ENCODE measurements at regions not wholly inside any gene's neighbourhood (a gene's known extent, or its start where the extent isn't known, plus 50 kb on each side); places are given as distances from the start of the nearest gene placed in this dataset.

DNA sequence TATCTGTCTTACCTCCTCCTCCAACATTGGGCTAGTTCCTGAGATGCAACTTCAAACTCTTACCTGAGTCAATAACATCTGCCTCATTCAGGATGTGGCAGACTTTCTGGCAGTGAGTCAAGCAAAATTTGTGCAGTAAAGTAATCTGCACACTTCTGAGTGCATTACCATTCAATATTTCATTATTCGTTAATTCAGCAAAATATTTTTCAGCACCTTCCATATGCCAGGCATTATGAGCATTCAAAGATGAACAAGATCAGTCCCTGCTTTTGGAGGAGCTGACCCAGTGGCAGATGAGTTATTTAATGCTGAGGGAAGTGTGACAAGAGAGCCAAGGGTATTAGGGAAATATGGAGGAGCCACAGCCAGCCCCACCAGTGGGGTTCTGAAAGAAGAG lies 339.7 kb downstream of the LNPK start:
- no peak for DNase-seq (ENCODE audit: low spot score)
- Mint-ChIP-seq H3K36me3 (no peaks in the 10 kb centered on the region), H3K27me3 (ENCODE audit: low read depth) (no peaks in the 10 kb centered on the region), H3K9me3 (no peaks in the 10 kb centered on the region), H3K4me3 (no peak overlapping the region), H3K4me1 (no peaks in the 10 kb centered on the region), H3K27ac (no peak overlapping the region)
- no peak for ATAC-seq
- ChIA-PET CTCF (interaction anchor here (1.3 kb wide), 1 partner anchor 334 kb away, joined by 3 read pairs; no protein-coding TSS in a partner anchor), POLR2A (no interaction called here)
- TF ChIP-seq, protein P1, sequence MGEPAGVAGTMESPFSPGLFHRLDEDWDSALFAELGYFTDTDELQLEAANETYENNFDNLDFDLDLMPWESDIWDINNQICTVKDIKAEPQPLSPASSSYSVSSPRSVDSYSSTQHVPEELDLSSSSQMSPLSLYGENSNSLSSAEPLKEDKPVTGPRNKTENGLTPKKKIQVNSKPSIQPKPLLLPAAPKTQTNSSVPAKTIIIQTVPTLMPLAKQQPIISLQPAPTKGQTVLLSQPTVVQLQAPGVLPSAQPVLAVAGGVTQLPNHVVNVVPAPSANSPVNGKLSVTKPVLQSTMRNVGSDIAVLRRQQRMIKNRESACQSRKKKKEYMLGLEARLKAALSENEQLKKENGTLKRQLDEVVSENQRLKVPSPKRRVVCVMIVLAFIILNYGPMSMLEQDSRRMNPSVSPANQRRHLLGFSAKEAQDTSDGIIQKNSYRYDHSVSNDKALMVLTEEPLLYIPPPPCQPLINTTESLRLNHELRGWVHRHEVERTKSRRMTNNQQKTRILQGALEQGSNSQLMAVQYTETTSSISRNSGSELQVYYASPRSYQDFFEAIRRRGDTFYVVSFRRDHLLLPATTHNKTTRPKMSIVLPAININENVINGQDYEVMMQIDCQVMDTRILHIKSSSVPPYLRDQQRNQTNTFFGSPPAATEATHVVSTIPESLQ (CRISPR knock-in tag; IDR thresholded peaks at IDR 0.05) = no peak
- TF ChIP-seq ATF1 (CRISPR knock-in tag; IDR thresholded peaks at IDR 0.05) (no peak), TEAD1 (CRISPR knock-in tag; IDR thresholded peaks at IDR 0.05) (no peak), EMX1 (CRISPR knock-in tag; IDR thresholded peaks at IDR 0.05) (no peak), ETV6 (CRISPR knock-in tag; IDR thresholded peaks at IDR 0.05) (no peak), JAZF1 (CRISPR knock-in tag; IDR thresholded peaks at IDR 0.05) (no peak), NFATC4 (CRISPR knock-in tag; IDR thresholded peaks at IDR 0.05) (no peak), NR1H2 (CRISPR knock-in tag; IDR thresholded peaks at IDR 0.05) (no peak), ZNF317 (CRISPR knock-in tag; IDR thresholded peaks at IDR 0.05; ENCODE audit: borderline replicate concordance, low read depth) (no peak), ELF4 (CRISPR knock-in tag; IDR thresholded peaks at IDR 0.05; ENCODE audit: low read depth) (no peak)
- TF ChIP-seq, protein P2, sequence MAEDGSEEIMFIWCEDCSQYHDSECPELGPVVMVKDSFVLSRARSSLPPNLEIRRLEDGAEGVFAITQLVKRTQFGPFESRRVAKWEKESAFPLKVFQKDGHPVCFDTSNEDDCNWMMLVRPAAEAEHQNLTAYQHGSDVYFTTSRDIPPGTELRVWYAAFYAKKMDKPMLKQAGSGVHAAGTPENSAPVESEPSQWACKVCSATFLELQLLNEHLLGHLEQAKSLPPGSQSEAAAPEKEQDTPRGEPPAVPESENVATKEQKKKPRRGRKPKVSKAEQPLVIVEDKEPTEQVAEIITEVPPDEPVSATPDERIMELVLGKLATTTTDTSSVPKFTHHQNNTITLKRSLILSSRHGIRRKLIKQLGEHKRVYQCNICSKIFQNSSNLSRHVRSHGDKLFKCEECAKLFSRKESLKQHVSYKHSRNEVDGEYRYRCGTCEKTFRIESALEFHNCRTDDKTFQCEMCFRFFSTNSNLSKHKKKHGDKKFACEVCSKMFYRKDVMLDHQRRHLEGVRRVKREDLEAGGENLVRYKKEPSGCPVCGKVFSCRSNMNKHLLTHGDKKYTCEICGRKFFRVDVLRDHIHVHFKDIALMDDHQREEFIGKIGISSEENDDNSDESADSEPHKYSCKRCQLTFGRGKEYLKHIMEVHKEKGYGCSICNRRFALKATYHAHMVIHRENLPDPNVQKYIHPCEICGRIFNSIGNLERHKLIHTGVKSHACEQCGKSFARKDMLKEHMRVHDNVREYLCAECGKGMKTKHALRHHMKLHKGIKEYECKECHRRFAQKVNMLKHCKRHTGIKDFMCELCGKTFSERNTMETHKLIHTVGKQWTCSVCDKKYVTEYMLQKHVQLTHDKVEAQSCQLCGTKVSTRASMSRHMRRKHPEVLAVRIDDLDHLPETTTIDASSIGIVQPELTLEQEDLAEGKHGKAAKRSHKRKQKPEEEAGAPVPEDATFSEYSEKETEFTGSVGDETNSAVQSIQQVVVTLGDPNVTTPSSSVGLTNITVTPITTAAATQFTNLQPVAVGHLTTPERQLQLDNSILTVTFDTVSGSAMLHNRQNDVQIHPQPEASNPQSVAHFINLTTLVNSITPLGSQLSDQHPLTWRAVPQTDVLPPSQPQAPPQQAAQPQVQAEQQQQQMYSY (CRISPR knock-in tag; IDR thresholded peaks at IDR 0.05) = no peak
- TF ChIP-seq, protein P3, sequence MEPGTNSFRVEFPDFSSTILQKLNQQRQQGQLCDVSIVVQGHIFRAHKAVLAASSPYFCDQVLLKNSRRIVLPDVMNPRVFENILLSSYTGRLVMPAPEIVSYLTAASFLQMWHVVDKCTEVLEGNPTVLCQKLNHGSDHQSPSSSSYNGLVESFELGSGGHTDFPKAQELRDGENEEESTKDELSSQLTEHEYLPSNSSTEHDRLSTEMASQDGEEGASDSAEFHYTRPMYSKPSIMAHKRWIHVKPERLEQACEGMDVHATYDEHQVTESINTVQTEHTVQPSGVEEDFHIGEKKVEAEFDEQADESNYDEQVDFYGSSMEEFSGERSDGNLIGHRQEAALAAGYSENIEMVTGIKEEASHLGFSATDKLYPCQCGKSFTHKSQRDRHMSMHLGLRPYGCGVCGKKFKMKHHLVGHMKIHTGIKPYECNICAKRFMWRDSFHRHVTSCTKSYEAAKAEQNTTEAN (CRISPR knock-in tag; IDR thresholded peaks at IDR 0.05) = no peak
- TF ChIP-seq, protein P4, sequence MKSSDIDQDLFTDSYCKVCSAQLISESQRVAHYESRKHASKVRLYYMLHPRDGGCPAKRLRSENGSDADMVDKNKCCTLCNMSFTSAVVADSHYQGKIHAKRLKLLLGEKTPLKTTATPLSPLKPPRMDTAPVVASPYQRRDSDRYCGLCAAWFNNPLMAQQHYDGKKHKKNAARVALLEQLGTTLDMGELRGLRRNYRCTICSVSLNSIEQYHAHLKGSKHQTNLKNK (CRISPR knock-in tag; IDR thresholded peaks at IDR 0.05) = no peak
- TF ChIP-seq, protein P5, sequence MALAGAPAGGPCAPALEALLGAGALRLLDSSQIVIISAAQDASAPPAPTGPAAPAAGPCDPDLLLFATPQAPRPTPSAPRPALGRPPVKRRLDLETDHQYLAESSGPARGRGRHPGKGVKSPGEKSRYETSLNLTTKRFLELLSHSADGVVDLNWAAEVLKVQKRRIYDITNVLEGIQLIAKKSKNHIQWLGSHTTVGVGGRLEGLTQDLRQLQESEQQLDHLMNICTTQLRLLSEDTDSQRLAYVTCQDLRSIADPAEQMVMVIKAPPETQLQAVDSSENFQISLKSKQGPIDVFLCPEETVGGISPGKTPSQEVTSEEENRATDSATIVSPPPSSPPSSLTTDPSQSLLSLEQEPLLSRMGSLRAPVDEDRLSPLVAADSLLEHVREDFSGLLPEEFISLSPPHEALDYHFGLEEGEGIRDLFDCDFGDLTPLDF (CRISPR knock-in tag; IDR thresholded peaks at IDR 0.05) = no peak

DNA sequence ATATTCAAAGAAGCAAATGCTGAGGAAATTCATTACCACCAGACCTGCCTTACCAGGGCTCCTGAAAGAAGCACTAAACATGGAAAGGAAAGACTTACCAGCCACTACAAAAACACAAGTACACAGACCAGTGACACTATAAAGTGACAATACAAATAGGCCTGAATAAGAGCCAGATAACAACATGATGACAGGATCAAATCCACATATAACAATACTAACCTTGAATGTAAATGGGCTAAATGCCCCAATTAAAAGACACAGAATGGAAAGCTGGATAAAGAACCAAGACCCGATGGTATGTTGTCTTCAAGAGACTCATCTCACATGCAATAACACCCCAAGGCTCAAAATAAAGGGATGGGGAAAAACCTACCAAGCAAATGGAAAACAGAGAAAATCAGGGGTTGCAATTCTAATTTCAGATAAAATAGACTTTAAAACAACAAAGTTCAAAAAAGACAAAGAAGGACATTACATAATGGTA lies 353.4 kb downstream of the LNPK start:
- ChIA-PET CTCF (no interaction called here), POLR2A (no interaction called here)
- Mint-ChIP-seq H3K27me3 (ENCODE audit: low read depth) (no peaks in the 10 kb centered on the region; the same call in 1 of the 2 replicates), H3K9me3 (peaks cover 17% of the 10 kb centered on the region), H3K4me1 (no peaks in the 10 kb centered on the region), H3K36me3 (peaks cover 8% of the 10 kb centered on the region; the same call in 1 of the 2 replicates), H3K27ac (no peak overlapping the region), H3K4me3 (no peak overlapping the region)
- DNase-seq (ENCODE audit: low spot score) (no peak), ATAC-seq (no peak)
- TF ChIP-seq, protein P6, sequence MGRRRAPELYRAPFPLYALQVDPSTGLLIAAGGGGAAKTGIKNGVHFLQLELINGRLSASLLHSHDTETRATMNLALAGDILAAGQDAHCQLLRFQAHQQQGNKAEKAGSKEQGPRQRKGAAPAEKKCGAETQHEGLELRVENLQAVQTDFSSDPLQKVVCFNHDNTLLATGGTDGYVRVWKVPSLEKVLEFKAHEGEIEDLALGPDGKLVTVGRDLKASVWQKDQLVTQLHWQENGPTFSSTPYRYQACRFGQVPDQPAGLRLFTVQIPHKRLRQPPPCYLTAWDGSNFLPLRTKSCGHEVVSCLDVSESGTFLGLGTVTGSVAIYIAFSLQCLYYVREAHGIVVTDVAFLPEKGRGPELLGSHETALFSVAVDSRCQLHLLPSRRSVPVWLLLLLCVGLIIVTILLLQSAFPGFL (CRISPR knock-in tag; IDR thresholded peaks at IDR 0.05; ENCODE audit: borderline replicate concordance) = no peak
- TF ChIP-seq, protein P7, sequence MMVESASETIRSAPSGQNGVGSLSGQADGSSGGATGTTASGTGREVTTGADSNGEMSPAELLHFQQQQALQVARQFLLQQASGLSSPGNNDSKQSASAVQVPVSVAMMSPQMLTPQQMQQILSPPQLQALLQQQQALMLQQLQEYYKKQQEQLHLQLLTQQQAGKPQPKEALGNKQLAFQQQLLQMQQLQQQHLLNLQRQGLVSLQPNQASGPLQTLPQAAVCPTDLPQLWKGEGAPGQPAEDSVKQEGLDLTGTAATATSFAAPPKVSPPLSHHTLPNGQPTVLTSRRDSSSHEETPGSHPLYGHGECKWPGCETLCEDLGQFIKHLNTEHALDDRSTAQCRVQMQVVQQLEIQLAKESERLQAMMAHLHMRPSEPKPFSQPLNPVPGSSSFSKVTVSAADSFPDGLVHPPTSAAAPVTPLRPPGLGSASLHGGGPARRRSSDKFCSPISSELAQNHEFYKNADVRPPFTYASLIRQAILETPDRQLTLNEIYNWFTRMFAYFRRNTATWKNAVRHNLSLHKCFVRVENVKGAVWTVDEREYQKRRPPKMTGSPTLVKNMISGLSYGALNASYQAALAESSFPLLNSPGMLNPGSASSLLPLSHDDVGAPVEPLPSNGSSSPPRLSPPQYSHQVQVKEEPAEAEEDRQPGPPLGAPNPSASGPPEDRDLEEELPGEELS (CRISPR knock-in tag; IDR thresholded peaks at IDR 0.05) = no peak
- TF ChIP-seq ZNF219 (CRISPR knock-in tag; IDR thresholded peaks at IDR 0.05; ENCODE audit: borderline replicate concordance) (no peak), SMAD4 (CRISPR knock-in tag; IDR thresholded peaks at IDR 0.05) (no peak), KAT7 (CRISPR knock-in tag; IDR thresholded peaks at IDR 0.05; ENCODE audit: borderline replicate concordance) (no peak)
- TF ChIP-seq, protein P4 (CRISPR knock-in tag; IDR thresholded peaks at IDR 0.05) = no peak
- TF ChIP-seq, protein P2 (CRISPR knock-in tag; IDR thresholded peaks at IDR 0.05) = no peak
